SH-SY5Y (cell line): ENCODE measurements at regions not wholly inside any gene's neighbourhood (a gene's known extent, or its start where the extent isn't known, plus 50 kb on each side); places are given as distances from the start of the nearest gene placed in this dataset.

Experiments
- GATA2 ChIP-seq: IDR thresholded peaks from 2 replicates; pipeline ENCODE4 v1.6.1; 2011; ENCODE audit warnings: mild to moderate bottlenecking, low read depth, low read length
- GATA3 ChIP-seq: IDR thresholded peaks from 2 replicates; pipeline ENCODE4 v1.6.1; 2011; ENCODE audit warnings: low read depth, mild to moderate bottlenecking, low read length, moderate library complexity

DNA sequence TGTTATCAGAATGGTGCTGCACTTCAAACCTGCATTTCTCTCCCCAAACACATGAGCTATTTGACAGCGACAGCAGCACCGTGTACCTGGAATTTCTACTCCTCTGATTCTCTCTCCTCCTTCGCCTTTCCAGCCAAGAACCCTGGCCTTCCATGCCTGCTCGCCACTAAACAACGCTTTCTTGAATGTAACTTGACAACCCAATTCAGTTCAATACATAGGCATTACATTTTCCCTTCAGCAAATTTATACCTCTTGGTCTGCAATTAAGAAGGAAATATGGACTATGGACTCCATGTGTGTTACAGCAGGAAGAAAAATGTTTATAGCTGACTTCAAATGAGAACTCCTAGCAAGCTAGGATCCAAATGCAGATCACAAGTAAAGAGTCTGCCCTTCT is 162.6 kb upstream of the AUTS2 start:
- no peak for TF ChIP-seq GATA2
- TF ChIP-seq GATA3 = no peak
